H1 (cell line): ENCODE measurements at regions not wholly inside any gene's neighbourhood (a gene's known extent, or its start where the extent isn't known, plus 50 kb on each side); places are given as distances from the start of the nearest gene placed in this dataset.

Source experiments
- CTCF ChIA-PET: fragments of 300-600 bp; sonication (Branson Sonifier 250); formaldehyde crosslinking; loops from one replicate; lab custom pipeline; 2021; ENCODE audit not compliant: partially characterized antibody; lab: Charles Lee
- POLR2A ChIA-PET: fragments of 300-600 bp; sonication (Branson Sonifier 250); formaldehyde crosslinking; loops from one replicate; lab custom pipeline; 2021; ENCODE audit warnings: inconsistent platforms; ENCODE audit not compliant: partially characterized antibody; lab: Charles Lee
- DNase-seq, 2 experiments: peaks; one replicate each; pipeline versions ENCODE4 v3.0.0 to v3.0.0-alpha.2; 2010 to 2022; ENCODE audit warnings: low spot score in 2 of 2, low read depth in 1 of 2, mixed read lengths in 1 of 2
- FAIRE-seq: peaks from 2 replicates; lab custom pipeline; 2011; peaks lifted over from hg19 to GRCh38; lab: Jason Lieb, UNC
- H2AFZ ChIP-seq: 2 replicates; pipeline ENCODE4 v1.8.1; 2012; ENCODE audit warnings: low read length, inconsistent platforms
- H2AK5ac ChIP-seq: 2 replicates; pipeline ENCODE4 v1.6.1; 2013; ENCODE audit warnings: low read depth, low read length
- H2BK120ac ChIP-seq: replicated peaks from 2 replicates; pipeline ENCODE3; 2013; ENCODE audit warnings: low read depth, low read length, inconsistent platforms
- H2BK12ac ChIP-seq: 2 replicates; pipeline ENCODE4 v1.6.1; 2013; ENCODE audit warnings: low read depth, low read length
- H2BK15ac ChIP-seq: 2 replicates; pipeline ENCODE4 v1.6.1; 2013; ENCODE audit warnings: low read length
- H2BK20ac ChIP-seq: 2 replicates; pipeline ENCODE4 v1.6.1; 2013; ENCODE audit warnings: low read length
- H2BK5ac ChIP-seq: 2 replicates; pipeline ENCODE4 v1.6.1; 2013; ENCODE audit warnings: low read depth, low read length
- H3K14ac ChIP-seq: 2 replicates; pipeline ENCODE4 v1.6.1; 2013; ENCODE audit warnings: inconsistent platforms; ENCODE audit not compliant: insufficient read length
- H3K18ac ChIP-seq: 2 replicates; pipeline ENCODE4 v1.6.1; 2013; ENCODE audit warnings: low read length; ENCODE audit errors: extremely low read depth
- H3K23ac ChIP-seq: 2 replicates; pipeline ENCODE4 v1.6.1; 2013; ENCODE audit warnings: inconsistent platforms; ENCODE audit not compliant: insufficient read length
- H3K23me2 ChIP-seq: 2 replicates; pipeline ENCODE4 v1.6.1; 2013; ENCODE audit warnings: low read depth, low read length
- H3K27ac ChIP-seq: 2 replicates; pipeline ENCODE4 v1.6.1; 2011; ENCODE audit warnings: low read depth, low read length, inconsistent platforms
- H3K27me3 ChIP-seq, 4 experiments: replicated peaks in 1 of 4; 1 replicate in 1 of 4; 2 replicates in 3 of 4; pipeline versions ENCODE4 v1.6.1 to v1.8.1; 2011 to 2013; ENCODE audit warnings: low read length in 3 of 4, mild to moderate bottlenecking in 3 of 4, inconsistent platforms in 2 of 4, mixed read lengths in 2 of 4, moderate library complexity in 1 of 4; ENCODE audit not compliant: control insufficient read depth in 3 of 4, insufficient read depth in 3 of 4; ENCODE audit errors: extremely low read depth in 1 of 4
- H3K36me3 ChIP-seq, 4 experiments: 2 replicates each; pipeline versions ENCODE4 v1.6.1 to v1.8.1; 2011 to 2013; ENCODE audit warnings: mild to moderate bottlenecking in 4 of 4, low read length in 3 of 4, moderate library complexity in 2 of 4, control low read depth in 1 of 4, inconsistent platforms in 1 of 4; ENCODE audit not compliant: insufficient read depth in 4 of 4, control insufficient read depth in 2 of 4
- H3K4ac ChIP-seq: replicated peaks from 2 replicates; pipeline ENCODE3; 2013; ENCODE audit warnings: low read length, low read depth, mixed read lengths, inconsistent platforms; ENCODE audit not compliant: insufficient read length
- H3K4me1 ChIP-seq, 4 experiments: replicated peaks in 1 of 4; 1 replicate in 1 of 4; 2 replicates in 3 of 4; pipeline versions ENCODE4 v1.6.1 to v1.8.1; 2011 to 2013; ENCODE audit warnings: low read length in 3 of 4, inconsistent platforms in 2 of 4, mixed read lengths in 1 of 4; ENCODE audit not compliant: insufficient read depth in 4 of 4, control insufficient read depth in 3 of 4
- H3K4me2 ChIP-seq, 2 experiments: 2 replicates each; pipeline versions ENCODE4 v1.6.1 to v1.8.1; 2011 to 2013; ENCODE audit warnings: low read depth in 2 of 2, low read length in 2 of 2, control low read depth in 1 of 2, inconsistent platforms in 1 of 2, mild to moderate bottlenecking in 1 of 2; ENCODE audit not compliant: insufficient read depth in 1 of 2
- H3K4me3 ChIP-seq, 4 experiments: fragments of 200-600, 300-600 bp in 1 of 4; sonication (generic), shearing (Covaris generic), sonication (Bioruptor Twin) in 1 of 4; 2 replicates each; pipeline versions ENCODE4 v1.5.1 to v1.8.1; 2011 to 2016; ENCODE audit warnings: low read length in 4 of 4, low read depth in 3 of 4, control low read depth in 2 of 4, inconsistent platforms in 2 of 4, mild to moderate bottlenecking in 2 of 4, mixed read lengths in 1 of 4, moderate library complexity in 1 of 4; ENCODE audit not compliant: insufficient read depth in 2 of 4; ENCODE audit errors: extremely low read depth in 1 of 4
- H3K56ac ChIP-seq: replicated peaks from 2 replicates; pipeline ENCODE3; 2013; ENCODE audit warnings: low read depth, mild to moderate bottlenecking, mixed read lengths, low read length, inconsistent platforms; ENCODE audit not compliant: insufficient read length
- H3K79me1 ChIP-seq: 2 replicates; pipeline ENCODE4 v1.6.1; 2013; ENCODE audit warnings: low read depth, low read length, control low read depth
- H3K79me2 ChIP-seq, 2 experiments: 2 replicates each; pipeline versions ENCODE4 v1.6.1 to v1.8.1; 2012 to 2013; ENCODE audit warnings: low read length in 2 of 2, mild to moderate bottlenecking in 2 of 2, inconsistent platforms in 1 of 2; ENCODE audit not compliant: insufficient read depth in 2 of 2, control insufficient read depth in 1 of 2
- H3K9ac ChIP-seq, 4 experiments: replicated peaks in 1 of 4; 1 replicate in 1 of 4; 2 replicates in 3 of 4; pipeline versions ENCODE4 v1.6.1 to v1.8.1; 2011 to 2013; ENCODE audit warnings: low read depth in 3 of 4, low read length in 3 of 4, control low read depth in 2 of 4, mild to moderate bottlenecking in 2 of 4, moderate library complexity in 2 of 4, inconsistent platforms in 1 of 4; ENCODE audit errors: extremely low read depth in 1 of 4
- H3K9me3 ChIP-seq, 2 experiments: 2 replicates each; pipeline versions ENCODE4 v1.6.1 to v1.8.1; 2012 to 2013; ENCODE audit warnings: mild to moderate bottlenecking in 2 of 2, moderate library complexity in 2 of 2, control low read depth in 1 of 2, inconsistent platforms in 1 of 2, low read depth in 1 of 2, low read length in 1 of 2, mixed read lengths in 1 of 2; ENCODE audit not compliant: insufficient read depth in 2 of 2
- H4K20me1 ChIP-seq, 2 experiments: replicated peaks in 1 of 2; 2 replicates each; pipeline versions ENCODE3 to v1.8.1; 2011 to 2013; ENCODE audit warnings: inconsistent platforms in 2 of 2, low read length in 2 of 2, mild to moderate bottlenecking in 1 of 2; ENCODE audit not compliant: insufficient read depth in 2 of 2, control insufficient read depth in 1 of 2
- H4K5ac ChIP-seq: 2 replicates; pipeline ENCODE4 v1.6.1; 2013; ENCODE audit warnings: low read length, low read depth, mixed read lengths, inconsistent platforms; ENCODE audit not compliant: insufficient read length
- H4K8ac ChIP-seq: 2 replicates; pipeline ENCODE4 v1.8.0; 2013; ENCODE audit warnings: mild to moderate bottlenecking, moderate library complexity, low read length, inconsistent platforms; ENCODE audit not compliant: insufficient read depth; ENCODE audit errors: extremely low read depth
- H4K91ac ChIP-seq: replicated peaks from 2 replicates; pipeline ENCODE3; 2013; ENCODE audit warnings: low read length, mixed read lengths, inconsistent platforms; ENCODE audit not compliant: insufficient read length
- ASH2L ChIP-seq: fragments of 200-600, 300-600 bp; sonication (generic); IDR thresholded peaks from one replicate; pipeline ENCODE4 v1.7.1; 2017; ENCODE audit warnings: low read length
- BRCA1 ChIP-seq: IDR thresholded peaks from 2 replicates; pipeline ENCODE4 v1.6.1; 2012; ENCODE audit warnings: low read depth, low read length, improper control_type of control experiment
- CBX5 ChIP-seq: fragments of 300-800, 300-1000 bp; sonication (generic); IDR thresholded peaks from 2 replicates; pipeline ENCODE4 v1.7.1; 2016; ENCODE audit warnings: antibody characterized with exemption, low read length, low read depth
- CEBPB ChIP-seq: IDR thresholded peaks from 2 replicates; pipeline ENCODE4 v1.6.1; 2012; ENCODE audit warnings: low read depth, low read length
- CREB1 ChIP-seq: IDR thresholded peaks from 2 replicates; pipeline ENCODE4 v1.6.1; 2012; ENCODE audit warnings: inconsistent platforms
- HDAC2 ChIP-seq, 2 experiments: fragments of 300-600 bp in 1 of 2; sonication (generic) in 1 of 2; IDR thresholded peaks; 2 replicates each; pipeline ENCODE4 v1.6.1; 2011 to 2012; ENCODE audit warnings: low read depth in 2 of 2, low read length in 2 of 2, mild to moderate bottlenecking in 2 of 2, moderate library complexity in 2 of 2, borderline replicate concordance in 1 of 2, inconsistent platforms in 1 of 2
- JUN ChIP-seq: IDR thresholded peaks from 2 replicates; pipeline ENCODE4 v1.6.1; 2011; ENCODE audit warnings: low read depth, mild to moderate bottlenecking, improper control_type of control experiment, low read length
- JUND ChIP-seq: IDR thresholded peaks from 2 replicates; pipeline ENCODE4 v1.6.1; 2011; ENCODE audit warnings: mild to moderate bottlenecking, improper control_type of control experiment, low read length
- NRF1 ChIP-seq: IDR thresholded peaks from 2 replicates; pipeline ENCODE4 v1.6.1; 2011; ENCODE audit warnings: mild to moderate bottlenecking, low read depth, low read length, improper control_type of control experiment
- SIX5 ChIP-seq: IDR thresholded peaks from 2 replicates; pipeline ENCODE4 v1.6.1; 2011; ENCODE audit warnings: mild to moderate bottlenecking, low read depth, low read length
- SP4 ChIP-seq: IDR thresholded peaks from 2 replicates; pipeline ENCODE4 v1.6.1; 2012; ENCODE audit warnings: low read length, inconsistent platforms
- SUZ12 ChIP-seq: fragments of 200-600 bp; sonication (generic); IDR thresholded peaks from 2 replicates; pipeline ENCODE4 v1.6.1; 2012; ENCODE audit warnings: mild to moderate bottlenecking, inconsistent platforms, low read length, moderate library complexity, mixed read lengths
- TCF12 ChIP-seq: IDR thresholded peaks from 2 replicates; pipeline ENCODE4 v1.6.1; 2011; ENCODE audit warnings: low read depth, mild to moderate bottlenecking, low read length
- ZNF274 ChIP-seq: IDR thresholded peaks from 2 replicates; pipeline ENCODE4 v1.7.0; 2012; ENCODE audit warnings: low read length, borderline replicate concordance; ENCODE audit errors: extremely low read depth
- WGBS, 2 experiments: shearing (Covaris generic) in 1 of 2; methylation state at CpG; one replicate each; pipeline versions ENCODE4 v1.1.6 to v1.1.7; 2013 to 2015; ENCODE audit warnings: low lambda C conversion rate in 2 of 2, mixed read lengths in 2 of 2, inconsistent platforms in 1 of 2, low coverage in 1 of 2, missing lambda C conversion rate in 1 of 2; ENCODE audit not compliant: insufficient replicate concordance in 2 of 2, insufficient coverage in 1 of 2, insufficient read length in 1 of 2; ENCODE audit errors: extremely low coverage in 1 of 2, missing lambda C conversion rate in 1 of 2; 5-methylcytosine and 5-hydroxymethylcytosine counted together

- Histone ChIP-seq H3K18ac (no peak overlapping the region), H2BK5ac (no peak overlapping the region), H2BK12ac (no peak overlapping the region), H4K91ac (peak overlapping the region; percentile 65), H2AK5ac (no peak overlapping the region), H4K5ac (peak overlapping the region; percentile 37), H3K27ac (no peak overlapping the region), H3K4ac (no peak overlapping the region), H3K79me1 (no peaks in the 10 kb centered on the region), H2BK20ac (no peak overlapping the region), H3K4me2 (peak overlapping the region; percentile 57 to 65), H3K27me3 (no peaks in the 10 kb centered on the region), H3K36me3 (no peaks in the 10 kb centered on the region; a peak in 2 of 8 replicates), H2BK120ac (no peak overlapping the region), H3K9me3 (no peaks in the 10 kb centered on the region), H3K9ac (peak overlapping the region in 3 of 4 experiments; percentile 34 to 50 (median 45); a peak in 4 of 7 replicates), H2AFZ (peak overlapping the region; percentile 43; the same call in 1 of the 2 replicates), H4K8ac (peak overlapping the region; percentile 75), H2BK15ac (no peak overlapping the region), H3K14ac (no peak overlapping the region), H3K4me3 (peak overlapping the region; percentile 40 to 64 (median 42)), H3K23ac (no peak overlapping the region), H3K4me1 (no peaks in the 10 kb centered on the region; a peak in 2 of 7 replicates), H3K79me2 (no peaks in the 10 kb centered on the region), H3K23me2 (no peaks in the 10 kb centered on the region), H4K20me1 (no peaks in the 10 kb centered on the region), H3K56ac (peak overlapping the region; percentile 12)
- no peak for FAIRE-seq
- ChIA-PET POLR2A (interaction anchor here (1.0 kb wide), 1 partner anchor 11 kb away, joined by 3 read pairs; no protein-coding TSS in a partner anchor), CTCF (interaction anchor here (1.0 to 2.0 kb wide), 3 partner anchors 9 to 195 kb away, joined by 3 to 14 read pairs (median 5); no protein-coding TSS in a partner anchor)
- 13% methylated on average over 31 of the region's 75 CpGs; no CpG with 5 or more reads in 1 of the 2 experiments for WGBS, 2 experiments
- peak; percentile 50 to 88 for DNase-seq
- TF ChIP-seq TCF12 (no peak), CBX5 (no peak), SUZ12 (no peak), NRF1 (peak; percentile 17; the same call in 1 of the 2 replicates), BRCA1 (no peak), ASH2L (peak; percentile 60), ZNF274 (no peak), CEBPB (no peak), JUN (no peak), CREB1 (peak; percentile 95), JUND (no peak), SP4 (no peak), SIX5 (no peak), HDAC2 (IDR thresholded peaks at IDR 0.05; ENCODE audit: borderline replicate concordance in 1 of 2, low read depth in 2 of 2, low read length in 2 of 2) (0 out of 4 replicates have a peak, but pooled peaks of 1 of the 2 experiments have one; percentile 58)
Observed at GRCh38 chr5:1633605-1634336, 110.0 kb upstream of the LPCAT1 start.
